Glutamatergic neuron (in vitro differentiated cells): ENCODE measurements at regions not wholly inside any gene's neighbourhood (a gene's known extent, or its start where the extent isn't known, plus 50 kb on each side); places are given as distances from the start of the nearest gene placed in this dataset.

Source experiments
- DNase-seq: peaks from one replicate; pipeline ENCODE4 v3.0.0; 2022
- H3K27ac Mint-ChIP-seq: one replicate; pipeline ENCODE4 v1.8.0; 2020; ENCODE audit warnings: mild to moderate bottlenecking, mixed read lengths, inconsistent platforms; ENCODE audit not compliant: unreplicated experiment
- H3K27me3 Mint-ChIP-seq: one replicate; pipeline ENCODE4 v1.8.0; 2020; ENCODE audit warnings: mild to moderate bottlenecking, moderate library complexity, mixed read lengths, inconsistent platforms; ENCODE audit not compliant: unreplicated experiment
- H3K36me3 Mint-ChIP-seq: one replicate; pipeline ENCODE4 v1.8.0; 2020; ENCODE audit warnings: mild to moderate bottlenecking, mixed read lengths, inconsistent platforms; ENCODE audit not compliant: unreplicated experiment
- H3K4me1 Mint-ChIP-seq: one replicate; pipeline ENCODE4 v1.8.0; 2020; ENCODE audit warnings: mild to moderate bottlenecking, low read depth, mixed read lengths, inconsistent platforms; ENCODE audit not compliant: unreplicated experiment
- H3K4me3 Mint-ChIP-seq: one replicate; pipeline ENCODE4 v1.8.0; 2020; ENCODE audit warnings: mild to moderate bottlenecking, mixed read lengths, inconsistent platforms; ENCODE audit not compliant: unreplicated experiment
- H3K9me3 Mint-ChIP-seq: one replicate; pipeline ENCODE4 v1.8.0; 2020; ENCODE audit warnings: mild to moderate bottlenecking, moderate library complexity, mixed read lengths, inconsistent platforms; ENCODE audit not compliant: unreplicated experiment
- TF ChIP-seq, protein P1 (sequence below): fragments of 200-600 bp; sonication (generic); IDR thresholded peaks from one replicate; pipeline ENCODE4 v1.5.0; 2021; ENCODE audit not compliant: partially characterized antibody, unreplicated experiment

DNA sequence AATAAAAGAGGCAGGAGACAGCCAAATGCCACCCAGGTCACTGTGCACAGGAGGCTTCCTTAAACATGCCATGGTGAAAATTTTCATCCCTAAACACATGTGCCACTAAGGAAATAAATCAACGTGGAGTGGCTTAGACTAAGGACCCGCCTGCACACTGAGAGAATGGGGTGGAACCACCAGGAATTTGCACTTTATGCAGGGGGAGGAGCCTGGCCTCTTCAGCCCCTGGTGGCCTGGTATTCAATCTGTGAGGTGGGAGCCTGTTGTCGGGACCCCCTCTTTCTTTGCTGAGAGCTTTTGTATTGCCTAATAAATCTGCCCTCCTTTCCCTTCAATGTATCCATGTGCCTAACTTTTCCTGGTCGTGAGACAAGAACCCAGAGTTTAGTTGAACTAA is 204.6 kb upstream of the NRP1 start:
- DNase-seq, result no peak
- peaks cover 2% of the 10 kb centered on the region for H3K27me3 Mint-ChIP-seq
- peaks cover 2% of the 10 kb centered on the region for H3K9me3 Mint-ChIP-seq
- H3K4me1 Mint-ChIP-seq, result no peaks in the 10 kb centered on the region
- H3K36me3 Mint-ChIP-seq, result peaks cover 15% of the 10 kb centered on the region
- no peak overlapping the region for H3K27ac Mint-ChIP-seq
- no peak overlapping the region for H3K4me3 Mint-ChIP-seq
- TF ChIP-seq, protein P1, sequence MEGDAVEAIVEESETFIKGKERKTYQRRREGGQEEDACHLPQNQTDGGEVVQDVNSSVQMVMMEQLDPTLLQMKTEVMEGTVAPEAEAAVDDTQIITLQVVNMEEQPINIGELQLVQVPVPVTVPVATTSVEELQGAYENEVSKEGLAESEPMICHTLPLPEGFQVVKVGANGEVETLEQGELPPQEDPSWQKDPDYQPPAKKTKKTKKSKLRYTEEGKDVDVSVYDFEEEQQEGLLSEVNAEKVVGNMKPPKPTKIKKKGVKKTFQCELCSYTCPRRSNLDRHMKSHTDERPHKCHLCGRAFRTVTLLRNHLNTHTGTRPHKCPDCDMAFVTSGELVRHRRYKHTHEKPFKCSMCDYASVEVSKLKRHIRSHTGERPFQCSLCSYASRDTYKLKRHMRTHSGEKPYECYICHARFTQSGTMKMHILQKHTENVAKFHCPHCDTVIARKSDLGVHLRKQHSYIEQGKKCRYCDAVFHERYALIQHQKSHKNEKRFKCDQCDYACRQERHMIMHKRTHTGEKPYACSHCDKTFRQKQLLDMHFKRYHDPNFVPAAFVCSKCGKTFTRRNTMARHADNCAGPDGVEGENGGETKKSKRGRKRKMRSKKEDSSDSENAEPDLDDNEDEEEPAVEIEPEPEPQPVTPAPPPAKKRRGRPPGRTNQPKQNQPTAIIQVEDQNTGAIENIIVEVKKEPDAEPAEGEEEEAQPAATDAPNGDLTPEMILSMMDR, result no peak

DNA sequence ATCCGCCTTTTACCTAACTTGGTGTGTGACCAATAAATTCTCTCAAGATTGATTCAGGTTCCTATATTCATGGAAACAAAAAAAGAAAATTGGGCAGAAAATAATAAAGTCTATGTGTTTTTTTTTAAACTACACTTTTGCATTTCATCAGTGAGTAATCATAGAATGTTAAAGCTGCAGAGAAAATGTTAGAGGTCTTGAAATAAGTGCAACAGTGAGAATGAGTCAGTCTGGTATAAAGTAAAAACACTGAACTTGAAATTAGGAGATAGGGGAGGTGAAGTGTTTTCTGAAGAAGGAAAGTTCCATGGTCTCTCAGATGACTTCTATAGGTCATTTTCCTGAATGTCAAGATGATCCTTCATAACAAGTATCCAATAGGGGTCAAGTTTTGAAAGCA is 202.6 kb upstream of the NRP1 start:
- Mint-ChIP-seq H3K9me3 (no peaks in the 10 kb centered on the region), H3K27ac (no peak overlapping the region), H3K27me3 (peaks cover 2% of the 10 kb centered on the region), H3K4me3 (no peak overlapping the region), H3K36me3 (no peaks in the 10 kb centered on the region), H3K4me1 (peaks cover 4% of the 10 kb centered on the region)
- TF ChIP-seq, protein P1, result no peak
- no peak for DNase-seq

DNA sequence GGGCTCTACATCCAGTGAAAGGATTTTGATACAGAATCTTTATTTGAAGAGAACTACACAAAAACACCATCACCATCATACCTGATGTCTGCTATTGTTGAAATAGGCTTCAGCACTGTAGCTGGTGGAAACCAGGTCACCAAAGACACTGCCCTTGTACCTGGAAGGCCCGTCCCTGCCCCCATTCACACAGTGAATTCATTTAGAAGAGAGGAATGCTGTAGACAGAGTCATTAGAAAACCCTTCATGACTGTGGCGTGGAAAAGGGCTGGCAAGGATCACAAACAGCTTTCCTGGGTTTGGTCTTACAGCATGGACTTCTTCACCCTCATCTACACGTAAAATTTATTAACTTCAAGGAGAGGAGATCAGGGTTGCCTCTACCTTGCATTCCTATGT is 202.0 kb upstream of the NRP1 start:
- peaks cover 4% of the 10 kb centered on the region for H3K4me1 Mint-ChIP-seq
- TF ChIP-seq, protein P1, result no peak

DNA sequence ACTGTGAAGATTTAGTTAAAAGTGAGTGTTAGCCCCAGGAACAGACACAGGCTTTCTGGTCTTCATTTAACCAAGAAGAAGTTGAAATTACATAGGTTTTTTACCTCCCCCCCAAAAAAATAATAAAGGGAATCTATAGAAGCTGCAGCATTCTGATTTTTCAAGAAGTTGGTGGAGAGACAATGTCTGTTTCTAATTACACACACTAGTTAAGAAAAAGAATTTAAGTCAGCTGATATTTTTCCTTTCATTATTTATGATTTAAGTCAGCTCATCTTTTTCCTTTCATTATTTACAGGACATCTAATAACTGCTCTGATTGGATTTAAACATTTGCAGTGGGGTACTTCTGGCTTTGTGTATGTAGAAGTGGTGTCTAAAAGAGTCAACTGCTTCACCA is 201.4 kb upstream of the NRP1 start:
- Mint-ChIP-seq H3K9me3 (no peaks in the 10 kb centered on the region), H3K27ac (no peak overlapping the region), H3K36me3 (no peaks in the 10 kb centered on the region), H3K27me3 (peaks cover 2% of the 10 kb centered on the region), H3K4me3 (no peak overlapping the region), H3K4me1 (peaks cover 4% of the 10 kb centered on the region)
- no peak for DNase-seq
- TF ChIP-seq, protein P1, result no peak

More for the DNA sequence above, 202.0 kb upstream of the NRP1 start:
- Mint-ChIP-seq H3K9me3 (no peaks in the 10 kb centered on the region), H3K27ac (no peak overlapping the region), H3K36me3 (no peaks in the 10 kb centered on the region), H3K27me3 (peaks cover 2% of the 10 kb centered on the region), H3K4me3 (no peak overlapping the region)
- no peak for DNase-seq

DNA sequence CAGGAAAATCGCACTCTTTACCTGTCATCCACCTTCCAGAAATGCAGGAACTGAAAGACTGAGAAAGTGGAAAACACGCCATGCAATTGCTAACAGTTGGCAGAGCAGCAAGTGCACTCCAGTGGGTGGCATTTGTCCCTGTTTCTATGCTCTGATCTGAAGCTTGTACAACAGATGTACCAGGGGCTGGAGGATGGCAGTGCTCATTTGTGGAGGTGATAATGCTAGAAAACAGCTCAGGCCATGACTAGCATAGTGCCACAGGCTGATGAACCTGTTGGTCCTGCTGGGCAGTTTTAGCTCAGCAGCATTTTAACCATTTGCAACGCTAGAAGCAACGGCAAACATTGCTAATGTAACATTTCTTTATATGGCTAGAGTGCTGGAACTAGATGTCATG is 199.9 kb upstream of the NRP1 start:
- H3K27me3 Mint-ChIP-seq, result peaks cover 2% of the 10 kb centered on the region
- H3K4me3 Mint-ChIP-seq, result no peak overlapping the region
- peaks cover 9% of the 10 kb centered on the region for H3K36me3 Mint-ChIP-seq
- TF ChIP-seq, protein P1, result no peak
- no peak for DNase-seq
- H3K4me1 Mint-ChIP-seq, result peaks cover 4% of the 10 kb centered on the region
- no peak overlapping the region for H3K27ac Mint-ChIP-seq
- H3K9me3 Mint-ChIP-seq, result peaks cover 3% of the 10 kb centered on the region
